ENCODE measurements at regions not wholly inside any gene's neighbourhood (a gene's known extent, or its start where the extent isn't known, plus 50 kb on each side); places are given as distances from the start of the nearest gene placed in this dataset.

DNA sequence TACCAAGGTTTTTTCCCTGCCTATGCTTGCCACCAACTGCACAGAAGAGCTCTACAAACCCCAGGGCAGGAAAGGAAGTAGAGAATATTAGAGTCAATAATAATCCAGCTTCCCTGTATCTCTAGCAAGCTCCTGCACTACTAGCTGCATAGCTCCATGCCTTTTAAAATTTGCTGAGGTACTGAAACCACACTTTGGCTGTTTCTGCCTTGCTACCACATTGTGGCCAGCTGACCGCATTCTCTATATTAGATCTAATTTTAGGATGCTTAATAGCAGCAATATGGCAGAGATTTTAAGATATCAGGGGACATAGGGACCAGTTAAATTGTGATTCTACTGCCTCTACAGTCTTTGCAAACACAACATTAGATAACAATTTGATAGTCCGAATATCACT is 534.6 kb downstream of the MBD2 start:
- TF ChIP-seq, protein P1, sequence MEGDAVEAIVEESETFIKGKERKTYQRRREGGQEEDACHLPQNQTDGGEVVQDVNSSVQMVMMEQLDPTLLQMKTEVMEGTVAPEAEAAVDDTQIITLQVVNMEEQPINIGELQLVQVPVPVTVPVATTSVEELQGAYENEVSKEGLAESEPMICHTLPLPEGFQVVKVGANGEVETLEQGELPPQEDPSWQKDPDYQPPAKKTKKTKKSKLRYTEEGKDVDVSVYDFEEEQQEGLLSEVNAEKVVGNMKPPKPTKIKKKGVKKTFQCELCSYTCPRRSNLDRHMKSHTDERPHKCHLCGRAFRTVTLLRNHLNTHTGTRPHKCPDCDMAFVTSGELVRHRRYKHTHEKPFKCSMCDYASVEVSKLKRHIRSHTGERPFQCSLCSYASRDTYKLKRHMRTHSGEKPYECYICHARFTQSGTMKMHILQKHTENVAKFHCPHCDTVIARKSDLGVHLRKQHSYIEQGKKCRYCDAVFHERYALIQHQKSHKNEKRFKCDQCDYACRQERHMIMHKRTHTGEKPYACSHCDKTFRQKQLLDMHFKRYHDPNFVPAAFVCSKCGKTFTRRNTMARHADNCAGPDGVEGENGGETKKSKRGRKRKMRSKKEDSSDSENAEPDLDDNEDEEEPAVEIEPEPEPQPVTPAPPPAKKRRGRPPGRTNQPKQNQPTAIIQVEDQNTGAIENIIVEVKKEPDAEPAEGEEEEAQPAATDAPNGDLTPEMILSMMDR (IDR thresholded peaks at IDR 0.05; ENCODE audit: partially characterized antibody, unreplicated experiment): no peak
- Mint-ChIP-seq H3K4me3 (ENCODE audit: unreplicated experiment) (no peak overlapping the region), H3K36me3 (ENCODE audit: unreplicated experiment) (no peaks in the 10 kb centered on the region)

DNA sequence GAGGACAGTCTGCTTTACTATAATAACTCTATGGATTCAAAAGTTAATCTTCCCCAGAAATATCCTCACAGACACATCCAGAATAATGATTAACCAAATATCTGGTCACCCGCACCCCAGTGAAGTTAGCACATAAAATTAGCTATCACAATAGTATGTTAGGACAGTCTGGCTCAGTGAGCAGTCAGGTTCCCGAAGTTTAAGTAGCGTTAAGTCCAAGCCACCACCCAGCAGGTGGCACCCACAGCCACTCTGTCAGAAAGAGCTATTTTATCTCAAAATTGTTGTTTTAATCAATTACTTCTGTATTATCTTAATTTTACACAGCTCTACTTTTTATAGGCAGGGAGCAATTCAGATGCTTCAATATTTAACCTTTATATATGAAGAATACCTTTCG is 537.5 kb downstream of the MBD2 start:
- Mint-ChIP-seq H3K4me3 (ENCODE audit: unreplicated experiment) (no peak overlapping the region), H3K36me3 (ENCODE audit: unreplicated experiment) (peaks cover 9% of the 10 kb centered on the region), H3K9me3 (ENCODE audit: unreplicated experiment) (no peaks in the 10 kb centered on the region), H3K27ac (ENCODE audit: unreplicated experiment) (no peak overlapping the region), H3K4me1 (ENCODE audit: low read depth, unreplicated experiment) (peaks cover 7% of the 10 kb centered on the region), H3K27me3 (ENCODE audit: unreplicated experiment) (no peaks in the 10 kb centered on the region)
- no peak for DNase-seq
- TF ChIP-seq, protein P1 (IDR thresholded peaks at IDR 0.05; ENCODE audit: partially characterized antibody, unreplicated experiment): no peak

More for the DNA sequence above, 534.6 kb downstream of the MBD2 start:
- Mint-ChIP-seq H3K4me1 (ENCODE audit: low read depth, unreplicated experiment) (peaks cover 8% of the 10 kb centered on the region), H3K27ac (ENCODE audit: unreplicated experiment) (no peak overlapping the region), H3K27me3 (ENCODE audit: unreplicated experiment) (no peaks in the 10 kb centered on the region), H3K9me3 (ENCODE audit: unreplicated experiment) (peaks cover 3% of the 10 kb centered on the region)
- no peak for DNase-seq

DNA sequence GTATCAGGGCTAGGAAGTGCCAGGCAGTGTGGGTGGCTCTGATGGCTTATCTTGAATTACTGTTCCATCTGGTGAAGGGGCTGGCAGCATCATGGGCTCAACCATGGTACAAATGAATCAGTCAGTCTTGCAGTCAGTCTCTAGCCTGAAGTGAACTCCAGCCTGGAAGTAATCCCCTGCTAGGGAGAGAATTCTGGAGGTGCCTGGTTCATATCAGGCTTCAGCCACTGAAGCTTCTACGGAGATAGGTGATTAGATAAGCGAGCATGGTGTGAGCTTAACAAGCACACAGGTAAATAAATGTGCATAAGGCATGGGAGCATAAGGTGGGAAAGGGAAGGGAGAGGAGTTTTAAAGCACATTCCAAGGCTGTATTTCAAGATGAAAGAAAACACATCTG is 541.7 kb downstream of the MBD2 start:
- Mint-ChIP-seq H3K27me3 (ENCODE audit: unreplicated experiment) (no peaks in the 10 kb centered on the region), H3K4me3 (ENCODE audit: unreplicated experiment) (no peak overlapping the region), H3K9me3 (ENCODE audit: unreplicated experiment) (no peaks in the 10 kb centered on the region), H3K36me3 (ENCODE audit: unreplicated experiment) (peaks cover 9% of the 10 kb centered on the region), H3K27ac (ENCODE audit: unreplicated experiment) (no peak overlapping the region), H3K4me1 (ENCODE audit: low read depth, unreplicated experiment) (no peaks in the 10 kb centered on the region)
- no peak for DNase-seq
- TF ChIP-seq, protein P1 (IDR thresholded peaks at IDR 0.05; ENCODE audit: partially characterized antibody, unreplicated experiment): no peak

DNA sequence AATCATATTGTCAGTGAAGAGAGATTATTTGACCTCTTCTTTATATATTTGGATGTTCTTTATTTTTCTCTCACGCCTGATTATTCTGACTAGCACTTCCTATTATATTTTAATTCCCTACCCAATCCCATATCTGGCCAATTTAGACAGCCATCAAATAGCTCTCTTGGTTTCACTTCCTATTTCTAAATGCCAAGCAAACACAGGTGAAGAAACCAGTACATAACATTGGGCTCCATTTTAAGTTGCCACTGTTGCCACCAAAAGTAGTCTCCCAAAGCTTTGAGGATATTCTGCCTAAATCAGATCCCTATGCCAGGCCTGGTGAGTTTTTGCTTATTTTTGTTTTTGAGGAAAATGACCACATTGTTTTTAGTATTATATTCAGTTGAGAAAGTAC is 547.0 kb downstream of the MBD2 start:
- Mint-ChIP-seq H3K27me3 (ENCODE audit: unreplicated experiment) (no peaks in the 10 kb centered on the region), H3K4me1 (ENCODE audit: low read depth, unreplicated experiment) (no peaks in the 10 kb centered on the region), H3K9me3 (ENCODE audit: unreplicated experiment) (no peaks in the 10 kb centered on the region), H3K4me3 (ENCODE audit: unreplicated experiment) (no peak overlapping the region), H3K36me3 (ENCODE audit: unreplicated experiment) (no peaks in the 10 kb centered on the region), H3K27ac (ENCODE audit: unreplicated experiment) (no peak overlapping the region)
- DNase-seq: no peak
- TF ChIP-seq, protein P1 (IDR thresholded peaks at IDR 0.05; ENCODE audit: partially characterized antibody, unreplicated experiment): no peak

DNA sequence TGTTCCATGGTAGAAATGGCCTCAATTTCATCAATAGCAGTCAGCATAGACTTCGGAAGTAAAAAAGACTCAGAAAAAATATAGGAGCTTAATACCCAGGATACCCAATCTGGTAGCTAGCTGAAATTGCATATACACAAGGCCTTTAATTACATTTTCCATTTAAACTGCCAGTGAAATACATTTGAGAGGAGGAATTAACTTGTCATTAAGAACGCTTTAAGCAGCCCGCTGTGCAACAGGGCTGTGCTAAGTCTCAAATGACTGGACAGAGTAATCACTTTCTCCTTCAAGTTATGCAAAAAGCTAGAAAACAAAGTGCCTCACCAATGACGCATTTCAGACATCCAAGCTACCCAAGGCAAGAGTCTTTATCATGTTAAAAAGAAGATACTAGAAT is 558.8 kb downstream of the MBD2 start:
- Mint-ChIP-seq H3K9me3 (ENCODE audit: unreplicated experiment) (peaks cover 2% of the 10 kb centered on the region), H3K4me3 (ENCODE audit: unreplicated experiment) (no peak overlapping the region), H3K27ac (ENCODE audit: unreplicated experiment) (no peak overlapping the region), H3K36me3 (ENCODE audit: unreplicated experiment) (peaks cover 26% of the 10 kb centered on the region), H3K4me1 (ENCODE audit: low read depth, unreplicated experiment) (peaks cover 2% of the 10 kb centered on the region), H3K27me3 (ENCODE audit: unreplicated experiment) (no peaks in the 10 kb centered on the region)
- TF ChIP-seq, protein P1 (IDR thresholded peaks at IDR 0.05; ENCODE audit: partially characterized antibody, unreplicated experiment): no peak
- DNase-seq: no peak

Data from glutamatergic neuron (in vitro differentiated cells).